Hematopoietic multipotent progenitor cell treated with erythropoietin and hydrocortisone succinate and interleukin-3 and kit ligand, for 15 days (in vitro differentiated cells): ENCODE measurements at regions not wholly inside any gene's neighbourhood (a gene's known extent, or its start where the extent isn't known, plus 50 kb on each side); places are given as distances from the start of the nearest gene placed in this dataset.
"Not testable (repeated sequence)": the region's sequence is repeated elsewhere in the genome, so short reads cannot be mapped to it uniquely, and the experiment has no call there.

Experiments
- DNase-seq: peaks from one replicate; pipeline ENCODE4 v3.0.0-alpha.2; 2015; ENCODE audit warnings: low spot score

- no peak for DNase-seq
Observed at GRCh38 chr14:101634850-101635748, 73.8 kb downstream of the DIO3 start.

- DNase-seq: no peak
Observed at GRCh38 chr14:101635749-101636560, 74.7 kb downstream of the DIO3 start.

- no peak for DNase-seq
Observed at GRCh38 chr14:101639241-101639833, 78.0 kb downstream of the DIO3 start.

- no peak for DNase-seq
Observed at GRCh38 chr14:101643651-101644050, 82.4 kb downstream of the DIO3 start.

- DNase-seq: no peak
Observed at GRCh38 chr14:101654051-101654450, 92.8 kb downstream of the DIO3 start.

- no peak for DNase-seq
Observed at GRCh38 chr14:101657372-101657771, 96.1 kb downstream of the DIO3 start.

GRCh38 chr14:101665478-101666078 is 95.9 kb upstream of the PPP2R5C start:
- no peak for DNase-seq

- no peak for DNase-seq
Observed at GRCh38 chr14:101666264-101666663, 95.2 kb upstream of the PPP2R5C start.

GRCh38 chr14:101669629-101670028 is 91.9 kb upstream of the PPP2R5C start:
- DNase-seq: no peak

- DNase-seq: no peak
Observed at GRCh38 chr14:101673873-101674272, 87.6 kb upstream of the PPP2R5C start.

- DNase-seq: not testable (repeated sequence)
Observed at GRCh38 chr14:101675835-101676234, 85.7 kb upstream of the PPP2R5C start.

- DNase-seq: not testable (repeated sequence)
Observed at GRCh38 chr14:101677912-101678327, 83.6 kb upstream of the PPP2R5C start.

- DNase-seq: no peak
Observed at GRCh38 chr14:101681795-101682194, 79.7 kb upstream of the PPP2R5C start.

- no peak for DNase-seq
Observed at GRCh38 chr14:101683365-101683764, 78.1 kb upstream of the PPP2R5C start.

- DNase-seq: no peak
Observed at GRCh38 chr14:101687756-101688546, 73.6 kb upstream of the PPP2R5C start.

- no peak for DNase-seq
Observed at GRCh38 chr14:101689039-101689501, 72.4 kb upstream of the PPP2R5C start.

GRCh38 chr14:101689966-101690365 is 71.5 kb upstream of the PPP2R5C start:
- not testable (repeated sequence) for DNase-seq

- DNase-seq: no peak
Observed at GRCh38 chr14:101695659-101696058, 65.8 kb upstream of the PPP2R5C start.

GRCh38 chr14:101704140-101704539 is 57.4 kb upstream of the PPP2R5C start:
- DNase-seq: no peak

GRCh38 chr14:101705733-101706508 is 55.6 kb upstream of the PPP2R5C start:
- no peak for DNase-seq
